ENCODE measurements at regions not wholly inside any gene's neighbourhood (a gene's known extent, or its start where the extent isn't known, plus 50 kb on each side); places are given as distances from the start of the nearest gene placed in this dataset.

DNA sequence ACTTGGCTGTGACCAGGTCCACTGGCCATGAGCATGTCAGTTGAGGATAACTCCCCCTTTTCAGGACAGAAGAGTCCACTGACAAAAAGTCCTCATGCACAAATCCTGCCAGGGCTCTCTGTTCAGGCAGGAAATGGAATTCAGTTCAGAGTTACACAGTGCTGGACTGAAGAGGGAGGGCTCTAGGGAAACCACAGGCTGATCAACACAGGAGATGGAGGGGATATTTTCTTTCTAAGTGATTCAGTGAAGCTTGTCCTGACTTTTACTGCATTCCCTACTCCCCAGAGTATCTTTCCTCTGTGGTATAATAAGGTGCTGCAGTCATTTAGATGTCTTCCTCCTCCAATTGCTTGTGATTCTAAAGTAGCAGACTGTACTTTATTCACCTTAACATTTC, 335.5 kb upstream of the IGFBP7 start (continued):
- no peak for TF ChIP-seq CBX3 (IDR thresholded peaks at IDR 0.05; ENCODE audit: borderline replicate concordance, low read depth)

DNA sequence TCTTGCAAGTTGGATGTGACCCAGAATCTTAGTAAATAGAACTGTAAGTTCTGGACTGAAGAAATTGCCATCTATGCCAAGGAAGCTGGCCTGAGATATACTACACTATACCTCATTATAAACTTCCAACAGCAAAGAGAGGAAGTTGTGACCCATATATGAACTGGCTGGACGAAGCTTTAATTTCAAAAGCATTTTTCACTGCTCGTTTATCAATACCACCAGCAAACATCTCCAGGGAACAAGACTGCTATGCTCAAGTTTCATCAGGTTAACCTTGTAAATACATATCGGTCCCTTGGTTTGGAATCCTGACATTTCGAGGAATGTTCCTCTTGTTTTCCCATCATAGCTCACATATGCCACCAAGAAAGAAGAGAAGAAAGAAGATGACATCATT, 334.5 kb upstream of the IGFBP7 start:
- ChIA-PET RAD21 (ENCODE audit: unreplicated experiment) (no interaction called here), SMC1A (ENCODE audit: uncharacterized antibody, unreplicated experiment) (no interaction called here), CTCF (no interaction called here), POLR2A (no interaction called here)
- ATAC-seq (no peak), DNase-seq (ENCODE audit: low read depth, low spot score) (no peak), FAIRE-seq (no peak)
- Histone ChIP-seq H3K27me3 (replicated peaks in 1 of 2; ENCODE audit: control insufficient read depth in 2 of 2, insufficient read depth in 2 of 2, low read length in 1 of 2) (no peaks in the 10 kb centered on the region), H3K36me3 (ENCODE audit: control insufficient read depth in 2 of 2, insufficient read depth in 2 of 2, low read length in 1 of 2) (no peaks in the 10 kb centered on the region), H4K20me1 (ENCODE audit: control insufficient read depth, insufficient read depth) (no peaks in the 10 kb centered on the region), H3K4me1 (ENCODE audit: control insufficient read depth, insufficient read depth, low read length) (no peaks in the 10 kb centered on the region), H3K4me2 (ENCODE audit: control insufficient read depth, insufficient read depth) (no peak overlapping the region), H3K27ac (ENCODE audit: control insufficient read depth, insufficient read depth) (no peak overlapping the region), H3K9me3 (replicated peaks; ENCODE audit: control insufficient read depth, insufficient read depth, low read length) (no peaks in the 10 kb centered on the region), H3K4me3 (no peak overlapping the region), H2AFZ (ENCODE audit: control insufficient read depth, low read depth, low read length) (no peak overlapping the region), H3K79me2 (ENCODE audit: control insufficient read depth, insufficient read depth, low read length) (no peaks in the 10 kb centered on the region), H3K9ac (ENCODE audit: control insufficient read depth, insufficient read depth, low read length) (no peak overlapping the region)
- in situ Hi-C loops (cut with MboI) (loop anchor here (25.0 kb wide), 1 partner anchor 1718 kb away; no protein-coding TSS in a partner anchor), intact Hi-C loops (cut with micrococcal nuclease; ENCODE audit: unreplicated experiment) (loop anchor here (5.0 kb wide), 1 partner anchor 1718 kb away; no protein-coding TSS in a partner anchor)
- 22% methylated on average over 4 of the region's 4 CpGs for WGBS (ENCODE audit: insufficient coverage, insufficient replicate concordance, low lambda C conversion rate, missing lambda C conversion rate)
- TF ChIP-seq, protein P1, sequence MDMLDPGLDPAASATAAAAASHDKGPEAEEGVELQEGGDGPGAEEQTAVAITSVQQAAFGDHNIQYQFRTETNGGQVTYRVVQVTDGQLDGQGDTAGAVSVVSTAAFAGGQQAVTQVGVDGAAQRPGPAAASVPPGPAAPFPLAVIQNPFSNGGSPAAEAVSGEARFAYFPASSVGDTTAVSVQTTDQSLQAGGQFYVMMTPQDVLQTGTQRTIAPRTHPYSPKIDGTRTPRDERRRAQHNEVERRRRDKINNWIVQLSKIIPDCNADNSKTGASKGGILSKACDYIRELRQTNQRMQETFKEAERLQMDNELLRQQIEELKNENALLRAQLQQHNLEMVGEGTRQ (IDR thresholded peaks at IDR 0.05; ENCODE audit: borderline replicate concordance, low read depth, low read length): no peak
- no peak for TF ChIP-seq NR2C1 (IDR thresholded peaks at IDR 0.05)
- no peak for TF ChIP-seq CEBPB (IDR thresholded peaks at IDR 0.05; ENCODE audit: borderline replicate concordance in 1 of 2, low read depth in 2 of 2, low read length in 2 of 2)
- no peak for TF ChIP-seq MEF2B (IDR thresholded peaks at IDR 0.05; ENCODE audit: partially characterized antibody, poor library complexity, severe bottlenecking)
- TF ChIP-seq CBX3 (IDR thresholded peaks at IDR 0.05; ENCODE audit: borderline replicate concordance, low read depth): no peak
- no peak for TF ChIP-seq ZZZ3 (IDR thresholded peaks at IDR 0.05; ENCODE audit: control insufficient read depth, insufficient read length, low read depth)
- no TSS peak for BruUV-seq (replicated peaks)

Data from GM12878 (cell line).